ENCODE measurements at regions not wholly inside any gene's neighbourhood (a gene's known extent, or its start where the extent isn't known, plus 50 kb on each side); places are given as distances from the start of the nearest gene placed in this dataset.

GRCh38 chr20:24718277-24718676 is 230.8 kb upstream of the CST7 start:
- H3K27me3 ChIP-seq (ENCODE audit: control insufficient read depth, insufficient read depth, low read length) = no peaks in the 10 kb centered on the region
- H3K4me1 ChIP-seq (ENCODE audit: control insufficient read depth, insufficient read depth, low read length) = peaks cover 10% of the 10 kb centered on the region
- no peak for DNase-seq
- H3K9me3 ChIP-seq (replicated peaks; ENCODE audit: control insufficient read depth, low read depth, low read length) = peaks cover 7% of the 10 kb centered on the region
- WGBS (ENCODE audit: insufficient coverage) = no CpG with 5 or more reads among the region's 2 CpGs
- no peaks in the 10 kb centered on the region for H3K36me3 ChIP-seq (ENCODE audit: control insufficient read depth, insufficient read depth, low read length)
- H3K27ac ChIP-seq (ENCODE audit: low read length) = no peak overlapping the region
- no peak overlapping the region for H3K4me3 ChIP-seq (ENCODE audit: low read length)

GRCh38 chr20:24718696-24719095 is 230.4 kb upstream of the CST7 start:
- WGBS (ENCODE audit: insufficient coverage) = 92% methylated on average over 1 of the region's 1 CpG
- peak; percentile 30 for DNase-seq
- H3K4me3 ChIP-seq (ENCODE audit: low read length) = no peak overlapping the region
- H3K36me3 ChIP-seq (ENCODE audit: control insufficient read depth, insufficient read depth, low read length) = no peaks in the 10 kb centered on the region
- peaks cover 10% of the 10 kb centered on the region for H3K4me1 ChIP-seq (ENCODE audit: control insufficient read depth, insufficient read depth, low read length)
- H3K9me3 ChIP-seq (replicated peaks; ENCODE audit: control insufficient read depth, low read depth, low read length) = peaks cover 6% of the 10 kb centered on the region
- H3K27me3 ChIP-seq (ENCODE audit: control insufficient read depth, insufficient read depth, low read length) = no peaks in the 10 kb centered on the region
- H3K27ac ChIP-seq (ENCODE audit: low read length) = no peak overlapping the region

- no peak for DNase-seq
- Histone ChIP-seq H3K4me3 (ENCODE audit: low read length) (no peak overlapping the region), H3K27ac (ENCODE audit: low read length) (no peak overlapping the region), H3K27me3 (ENCODE audit: control insufficient read depth, insufficient read depth, low read length) (no peaks in the 10 kb centered on the region), H3K9me3 (replicated peaks; ENCODE audit: control insufficient read depth, low read depth, low read length) (no peaks in the 10 kb centered on the region), H3K4me1 (ENCODE audit: control insufficient read depth, insufficient read depth, low read length) (peaks cover 10% of the 10 kb centered on the region), H3K36me3 (ENCODE audit: control insufficient read depth, insufficient read depth, low read length) (no peaks in the 10 kb centered on the region)
- no CpG with 5 or more reads among the region's 4 CpGs for WGBS (ENCODE audit: insufficient coverage)
These were observed 228.1 kb upstream of the CST7 start for GRCh38 chr20:24720957-24721356.

GRCh38 chr20:24721891-24722568 is 227.0 kb upstream of the CST7 start:
- 49% methylated on average over 2 of the region's 2 CpGs for WGBS (ENCODE audit: insufficient coverage)
- peak; percentile 14 for DNase-seq

GRCh38 chr20:24722586-24722985 is 226.5 kb upstream of the CST7 start:
- no peak for DNase-seq
- WGBS (ENCODE audit: insufficient coverage) = no CpG with 5 or more reads among the region's 1 CpG
- Histone ChIP-seq H3K27me3 (ENCODE audit: control insufficient read depth, insufficient read depth, low read length) (no peaks in the 10 kb centered on the region), H3K36me3 (ENCODE audit: control insufficient read depth, insufficient read depth, low read length) (no peaks in the 10 kb centered on the region), H3K9me3 (replicated peaks; ENCODE audit: control insufficient read depth, low read depth, low read length) (no peaks in the 10 kb centered on the region), H3K27ac (ENCODE audit: low read length) (no peak overlapping the region), H3K4me3 (ENCODE audit: low read length) (no peak overlapping the region), H3K4me1 (ENCODE audit: control insufficient read depth, insufficient read depth, low read length) (peaks cover 10% of the 10 kb centered on the region)

More at GRCh38 chr20:24721891-24722568, 227.0 kb upstream of the CST7 start:
- Histone ChIP-seq H3K4me1 (ENCODE audit: control insufficient read depth, insufficient read depth, low read length) (peaks cover 10% of the 10 kb centered on the region), H3K36me3 (ENCODE audit: control insufficient read depth, insufficient read depth, low read length) (no peaks in the 10 kb centered on the region), H3K27ac (ENCODE audit: low read length) (no peak overlapping the region), H3K27me3 (ENCODE audit: control insufficient read depth, insufficient read depth, low read length) (no peaks in the 10 kb centered on the region), H3K4me3 (ENCODE audit: low read length) (no peak overlapping the region), H3K9me3 (replicated peaks; ENCODE audit: control insufficient read depth, low read depth, low read length) (no peaks in the 10 kb centered on the region)

GRCh38 chr20:24723186-24723585 is 225.9 kb upstream of the CST7 start:
- H3K27ac ChIP-seq (ENCODE audit: low read length) = no peak overlapping the region
- WGBS (ENCODE audit: insufficient coverage) = 60% methylated on average over 1 of the region's 3 CpGs
- no peaks in the 10 kb centered on the region for H3K27me3 ChIP-seq (ENCODE audit: control insufficient read depth, insufficient read depth, low read length)
- DNase-seq = no peak
- peaks cover 10% of the 10 kb centered on the region for H3K4me1 ChIP-seq (ENCODE audit: control insufficient read depth, insufficient read depth, low read length)
- no peaks in the 10 kb centered on the region for H3K9me3 ChIP-seq (replicated peaks; ENCODE audit: control insufficient read depth, low read depth, low read length)
- no peaks in the 10 kb centered on the region for H3K36me3 ChIP-seq (ENCODE audit: control insufficient read depth, insufficient read depth, low read length)
- H3K4me3 ChIP-seq (ENCODE audit: low read length) = no peak overlapping the region

- Histone ChIP-seq H3K9me3 (replicated peaks; ENCODE audit: control insufficient read depth, low read depth, low read length) (no peaks in the 10 kb centered on the region), H3K27me3 (ENCODE audit: control insufficient read depth, insufficient read depth, low read length) (no peaks in the 10 kb centered on the region), H3K4me1 (ENCODE audit: control insufficient read depth, insufficient read depth, low read length) (peaks cover 8% of the 10 kb centered on the region), H3K36me3 (ENCODE audit: control insufficient read depth, insufficient read depth, low read length) (no peaks in the 10 kb centered on the region), H3K4me3 (ENCODE audit: low read length) (no peak overlapping the region), H3K27ac (ENCODE audit: low read length) (no peak overlapping the region)
- no peak for DNase-seq
- 59% methylated on average over 10 of the region's 13 CpGs for WGBS (ENCODE audit: insufficient coverage)
These were observed 225.3 kb upstream of the CST7 start for GRCh38 chr20:24723647-24724352.

- 98% methylated on average over 4 of the region's 5 CpGs for WGBS (ENCODE audit: insufficient coverage)
- no peaks in the 10 kb centered on the region for H3K27me3 ChIP-seq (ENCODE audit: control insufficient read depth, insufficient read depth, low read length)
- no peak overlapping the region for H3K27ac ChIP-seq (ENCODE audit: low read length)
- DNase-seq = no peak
- H3K9me3 ChIP-seq (replicated peaks; ENCODE audit: control insufficient read depth, low read depth, low read length) = no peaks in the 10 kb centered on the region
- H3K36me3 ChIP-seq (ENCODE audit: control insufficient read depth, insufficient read depth, low read length) = no peaks in the 10 kb centered on the region
- H3K4me3 ChIP-seq (ENCODE audit: low read length) = no peak overlapping the region
- H3K4me1 ChIP-seq (ENCODE audit: control insufficient read depth, insufficient read depth, low read length) = peaks cover 8% of the 10 kb centered on the region
These were observed 224.0 kb upstream of the CST7 start for GRCh38 chr20:24724982-24725533.

- Histone ChIP-seq H3K4me1 (ENCODE audit: control insufficient read depth, insufficient read depth, low read length) (no peaks in the 10 kb centered on the region), H3K36me3 (ENCODE audit: control insufficient read depth, insufficient read depth, low read length) (no peaks in the 10 kb centered on the region), H3K9me3 (replicated peaks; ENCODE audit: control insufficient read depth, low read depth, low read length) (no peaks in the 10 kb centered on the region), H3K4me3 (ENCODE audit: low read length) (no peak overlapping the region), H3K27me3 (ENCODE audit: control insufficient read depth, insufficient read depth, low read length) (no peaks in the 10 kb centered on the region), H3K27ac (ENCODE audit: low read length) (no peak overlapping the region)
- no peak for DNase-seq
- WGBS (ENCODE audit: insufficient coverage) = 85% methylated on average over 1 of the region's 1 CpG
These were observed 221.3 kb upstream of the CST7 start for GRCh38 chr20:24727795-24728194.

GRCh38 chr20:24729896-24730605 is 219.0 kb upstream of the CST7 start:
- Histone ChIP-seq H3K9me3 (replicated peaks; ENCODE audit: control insufficient read depth, low read depth, low read length) (no peaks in the 10 kb centered on the region), H3K27me3 (ENCODE audit: control insufficient read depth, insufficient read depth, low read length) (no peaks in the 10 kb centered on the region), H3K27ac (ENCODE audit: low read length) (no peak overlapping the region), H3K4me1 (ENCODE audit: control insufficient read depth, insufficient read depth, low read length) (no peaks in the 10 kb centered on the region), H3K36me3 (ENCODE audit: control insufficient read depth, insufficient read depth, low read length) (no peaks in the 10 kb centered on the region), H3K4me3 (ENCODE audit: low read length) (no peak overlapping the region)
- WGBS (ENCODE audit: insufficient coverage) = 90% methylated on average over 12 of the region's 17 CpGs
- no peak for DNase-seq
